NCI-H1436 (cell line): ENCODE measurements at regions not wholly inside any gene's neighbourhood (a gene's known extent, or its start where the extent isn't known, plus 50 kb on each side); places are given as distances from the start of the nearest gene placed in this dataset.

ENCODE experiments used
- DNase-seq: peaks from one replicate; lab custom pipeline; 2025; lab: John Stamatoyannopoulos, UW

DNA sequence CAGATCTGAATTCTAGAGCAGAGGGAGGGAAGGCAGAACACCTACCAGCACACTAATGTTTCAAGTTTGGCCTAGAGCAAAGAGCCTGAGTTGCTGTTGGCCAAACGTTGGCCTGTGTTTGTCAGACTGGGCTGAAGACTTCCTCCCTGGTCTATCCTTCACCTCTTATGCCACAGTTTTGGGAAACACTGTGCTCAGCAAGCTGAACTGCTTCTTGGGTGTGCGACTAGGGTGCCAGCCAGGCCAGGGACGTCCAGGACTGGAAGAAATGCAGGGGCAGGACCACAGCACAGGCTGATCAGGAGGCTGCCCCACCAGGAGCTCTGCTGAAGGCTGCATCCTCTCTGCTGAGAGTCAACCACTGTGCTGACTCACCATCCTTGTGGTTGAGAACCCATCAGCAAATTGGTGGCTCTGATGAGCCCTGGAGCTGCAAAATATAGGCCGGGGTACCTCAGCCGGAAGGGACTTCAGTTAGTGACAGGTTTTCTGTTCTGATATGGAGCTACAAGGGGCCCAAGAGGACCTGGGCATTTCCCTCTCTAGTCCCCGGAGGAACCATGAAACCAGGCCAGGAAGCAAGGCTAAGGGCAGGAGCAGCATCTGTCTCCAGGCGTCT, 131.6 kb upstream of the RASGRP1 start:
- DNase-seq, result no peak

GRCh38 chr15:38696790-38697495, 132.3 kb upstream of the RASGRP1 start:
- no peak for DNase-seq

- no peak for DNase-seq
Measured at GRCh38 chr15:38698254-38698653, 133.6 kb upstream of the RASGRP1 start.

DNA sequence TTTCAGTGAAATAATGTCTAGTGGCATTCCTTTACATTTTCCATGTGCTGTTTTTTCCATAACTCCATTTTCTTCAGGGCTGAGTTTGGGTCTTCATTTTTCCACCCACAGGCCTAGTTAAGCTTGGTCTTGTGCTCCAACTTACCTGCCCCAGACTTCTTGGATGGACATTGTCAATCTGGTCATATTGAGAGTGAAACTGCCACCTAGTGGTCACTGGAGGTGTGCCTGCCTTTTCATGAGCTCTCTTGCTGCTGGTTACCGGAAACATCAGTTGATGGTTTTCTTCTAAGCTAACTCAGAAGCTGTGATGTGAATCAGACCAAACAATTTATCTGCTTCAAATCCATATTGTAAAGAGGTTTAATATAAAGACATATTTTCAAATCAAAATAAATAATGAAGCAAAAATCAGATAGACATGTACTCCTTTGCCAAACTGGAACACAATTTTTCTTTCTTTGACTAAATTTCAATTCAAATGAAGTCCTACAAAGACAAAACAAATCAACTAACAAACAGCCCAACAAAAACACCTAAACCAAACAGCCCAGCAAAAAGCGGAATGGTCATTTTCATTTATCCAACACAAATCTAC, 135.1 kb upstream of the RASGRP1 start:
- DNase-seq, result peak; percentile 39

- DNase-seq, result no peak
Measured at GRCh38 chr15:38701149-38701548, 136.5 kb upstream of the RASGRP1 start.

GRCh38 chr15:38702178-38702912, 137.7 kb upstream of the RASGRP1 start:
- DNase-seq, result no peak

- no peak for DNase-seq
Measured at GRCh38 chr15:38705436-38706219, 141.0 kb upstream of the RASGRP1 start.

GRCh38 chr15:38706956-38707355, 142.3 kb upstream of the RASGRP1 start:
- DNase-seq, result no peak

- DNase-seq, result no peak
Measured at GRCh38 chr15:38707802-38708671, 143.4 kb upstream of the RASGRP1 start.

GRCh38 chr15:38708672-38709180, 144.1 kb upstream of the RASGRP1 start:
- DNase-seq, result no peak

- no peak for DNase-seq
Measured at GRCh38 chr15:38709196-38709595, 144.6 kb upstream of the RASGRP1 start.

DNA sequence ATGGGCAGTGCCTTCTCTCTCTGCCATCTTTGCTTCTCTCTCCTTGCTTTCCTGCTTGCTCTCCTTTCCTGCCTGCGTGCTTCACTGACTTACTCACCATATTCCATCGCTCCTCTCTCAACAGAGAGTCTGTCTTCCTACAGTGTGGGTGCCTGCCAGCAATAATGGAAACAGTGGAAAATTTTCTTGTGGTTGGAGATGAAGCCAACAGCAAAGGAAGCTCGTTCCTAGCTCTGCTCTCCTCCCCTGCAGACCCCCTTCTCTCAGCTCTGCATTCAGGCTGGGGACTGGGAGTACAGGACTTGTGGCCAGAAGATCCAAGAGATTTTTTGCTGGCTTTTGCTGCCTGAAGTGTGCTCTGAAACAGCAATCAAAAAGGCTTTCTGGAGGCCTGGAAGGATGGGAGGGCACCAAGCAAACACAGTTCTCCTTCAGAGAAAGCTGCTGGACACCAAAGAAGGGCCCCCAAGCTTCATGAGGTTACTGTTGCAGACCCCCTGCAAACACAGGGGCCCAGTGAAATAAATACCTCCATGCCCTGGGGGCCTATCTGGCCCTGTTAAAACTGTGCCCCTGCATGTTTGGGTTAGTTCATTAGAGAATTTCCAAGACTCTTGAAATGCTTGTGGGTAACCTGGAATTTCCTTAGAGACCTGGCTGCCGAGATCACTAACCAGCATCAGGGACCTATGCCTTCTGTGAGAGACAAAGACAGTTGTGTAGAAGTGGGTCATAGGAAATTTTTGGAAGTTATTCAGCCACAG, 149.9 kb upstream of the RASGRP1 start:
- no peak for DNase-seq

GRCh38 chr15:38720893-38721567, 156.4 kb upstream of the RASGRP1 start:
- no peak for DNase-seq

- no peak for DNase-seq
Measured at GRCh38 chr15:38721568-38721945, 156.9 kb upstream of the RASGRP1 start.

GRCh38 chr15:38722236-38722635, 157.6 kb upstream of the RASGRP1 start:
- DNase-seq, result no peak

GRCh38 chr15:38724827-38725226, 160.2 kb upstream of the RASGRP1 start:
- no peak for DNase-seq

- no peak for DNase-seq
Measured at GRCh38 chr15:38726187-38726586, 161.6 kb upstream of the RASGRP1 start.

GRCh38 chr15:38733331-38733730, 168.7 kb upstream of the RASGRP1 start:
- no peak for DNase-seq

GRCh38 chr15:38740206-38740605, 175.6 kb upstream of the RASGRP1 start:
- DNase-seq, result no peak
